NCI-H2081 treated with DMSO at 0.1 percent for 48 hours (cell line): ENCODE measurements at regions not wholly inside any gene's neighbourhood (a gene's known extent, or its start where the extent isn't known, plus 50 kb on each side); places are given as distances from the start of the nearest gene placed in this dataset.
"Not testable (repeated sequence)": the region's sequence is repeated elsewhere in the genome, so short reads cannot be mapped to it uniquely, and the experiment has no call there.

Experiments used
- DNase-seq: peaks from one replicate; lab custom pipeline; 2025; lab: John Stamatoyannopoulos, UW

DNA sequence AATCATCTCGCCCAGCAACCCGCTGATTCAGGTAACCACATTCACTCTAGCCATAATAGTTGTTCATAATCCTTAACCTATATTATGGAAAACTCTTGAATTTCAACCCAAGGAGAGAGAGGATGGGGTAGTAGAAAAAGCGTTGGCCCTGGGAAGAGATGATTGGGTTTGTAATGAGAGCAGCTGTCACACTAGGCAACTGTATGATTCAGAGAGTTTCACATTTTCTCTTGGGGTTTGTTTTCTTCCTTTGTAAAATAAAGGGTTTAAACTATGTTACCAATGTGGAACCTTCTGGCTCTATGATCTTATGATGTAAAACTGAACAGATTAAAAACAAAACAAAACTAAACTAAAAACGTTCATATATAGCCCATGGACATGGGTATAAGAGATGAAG, 705.2 kb upstream of the IGFBP3 start:
- no peak for DNase-seq

DNA sequence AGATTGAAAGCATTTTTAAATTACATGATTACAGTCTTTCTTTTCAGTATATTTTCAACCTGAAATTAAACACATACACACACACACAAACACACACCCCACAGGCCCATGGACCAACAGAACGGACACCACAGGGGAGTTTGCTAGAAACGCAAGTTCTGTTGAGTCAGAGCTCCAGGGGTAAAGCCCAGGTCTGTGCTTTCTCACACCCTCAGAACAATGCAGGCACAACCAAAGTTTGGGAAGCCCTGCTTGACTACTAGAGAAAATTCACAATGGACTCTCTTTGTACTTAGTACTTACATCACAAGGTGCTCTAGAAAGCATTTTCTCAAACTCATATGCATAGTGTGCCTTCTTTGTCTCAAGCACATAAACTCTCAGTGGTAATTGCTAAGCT, 704.0 kb upstream of the IGFBP3 start:
- DNase-seq: no peak

- DNase-seq: no peak
Observed at GRCh38 chr7:46622251-46622650, 701.2 kb upstream of the IGFBP3 start.

- no peak for DNase-seq
Observed at GRCh38 chr7:46619723-46620310, 698.7 kb upstream of the IGFBP3 start.

GRCh38 chr7:46616636-46617035, 695.6 kb upstream of the IGFBP3 start:
- no peak for DNase-seq

DNA sequence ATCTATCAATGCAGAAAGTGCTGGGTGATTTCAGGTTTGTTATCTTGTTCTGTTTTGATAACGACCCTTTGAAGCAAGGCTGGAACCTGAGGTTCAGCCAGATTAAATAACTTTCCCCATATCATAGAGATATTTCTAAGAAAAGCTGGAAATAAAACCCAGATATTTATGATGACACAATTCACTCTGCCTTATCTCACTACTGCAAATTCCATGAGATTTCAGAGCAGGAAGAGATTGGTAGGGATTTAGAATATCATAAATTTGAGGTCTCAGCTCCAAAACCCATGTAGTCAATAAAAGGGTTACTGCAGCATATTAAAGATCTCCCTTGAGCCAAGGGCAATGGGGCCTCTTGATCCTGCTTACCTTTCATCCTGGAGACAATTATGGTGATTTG, 692.5 kb upstream of the IGFBP3 start:
- DNase-seq: no peak

DNA sequence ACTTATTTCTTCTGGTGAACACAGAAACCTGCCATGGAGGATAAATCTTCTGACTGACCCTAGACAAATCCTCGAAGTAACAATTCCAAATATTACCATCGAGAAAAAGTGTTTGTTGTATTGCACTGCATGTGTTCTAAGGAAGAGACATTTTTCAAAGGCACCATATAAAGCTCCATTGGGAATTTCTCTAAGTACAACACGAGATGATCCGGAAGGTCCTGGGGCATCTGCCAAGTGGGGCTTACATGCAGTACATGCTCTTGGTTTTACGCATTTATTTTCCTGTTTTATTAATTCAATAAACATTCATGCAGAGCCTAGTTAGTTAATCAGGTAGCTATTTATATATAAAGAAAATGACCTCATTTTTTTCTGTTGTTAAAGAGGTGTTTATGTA, 692.0 kb upstream of the IGFBP3 start:
- DNase-seq: no peak

GRCh38 chr7:46611508-46611907, 690.4 kb upstream of the IGFBP3 start:
- no peak for DNase-seq

DNA sequence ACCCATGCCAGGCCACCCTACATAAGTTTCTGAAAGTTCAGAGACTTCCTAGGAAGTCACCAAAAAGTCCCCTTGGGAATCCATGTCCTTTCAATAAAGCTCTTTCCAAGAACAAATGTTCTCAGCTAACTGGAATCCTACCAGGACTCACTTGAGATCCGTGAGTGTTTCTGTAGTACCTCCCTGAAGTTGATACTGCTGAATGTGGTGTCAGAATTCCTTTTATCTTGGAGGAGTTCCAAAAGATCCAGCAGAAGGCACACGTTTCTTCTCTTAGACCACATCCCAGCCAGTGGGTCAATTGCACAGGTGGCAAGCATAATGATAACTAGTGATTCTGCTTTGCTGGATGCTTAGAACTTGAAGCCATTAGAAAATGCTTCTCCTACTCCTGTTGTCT, 689.7 kb upstream of the IGFBP3 start:
- DNase-seq: no peak

GRCh38 chr7:46607176-46607575, 686.1 kb upstream of the IGFBP3 start:
- no peak for DNase-seq

DNA sequence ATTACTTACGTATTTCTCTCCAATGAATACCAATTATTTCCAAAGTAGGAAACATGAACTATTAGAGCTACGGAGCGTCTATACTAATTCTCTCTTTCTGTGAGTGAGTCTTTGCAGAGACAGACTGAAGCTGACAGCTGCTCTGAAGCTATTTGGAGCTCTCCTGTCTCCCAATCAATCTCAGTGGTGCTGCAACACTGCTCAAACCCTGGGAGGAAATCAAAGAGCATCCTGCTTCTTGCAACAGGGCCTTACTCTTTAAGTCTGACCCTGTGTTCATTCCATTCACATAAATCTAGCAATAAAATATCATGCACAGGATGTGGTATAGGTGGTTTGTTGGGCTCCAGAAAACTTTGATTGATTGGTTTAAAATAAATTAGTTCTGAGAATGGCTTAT, 685.7 kb upstream of the IGFBP3 start:
- no peak for DNase-seq

DNA sequence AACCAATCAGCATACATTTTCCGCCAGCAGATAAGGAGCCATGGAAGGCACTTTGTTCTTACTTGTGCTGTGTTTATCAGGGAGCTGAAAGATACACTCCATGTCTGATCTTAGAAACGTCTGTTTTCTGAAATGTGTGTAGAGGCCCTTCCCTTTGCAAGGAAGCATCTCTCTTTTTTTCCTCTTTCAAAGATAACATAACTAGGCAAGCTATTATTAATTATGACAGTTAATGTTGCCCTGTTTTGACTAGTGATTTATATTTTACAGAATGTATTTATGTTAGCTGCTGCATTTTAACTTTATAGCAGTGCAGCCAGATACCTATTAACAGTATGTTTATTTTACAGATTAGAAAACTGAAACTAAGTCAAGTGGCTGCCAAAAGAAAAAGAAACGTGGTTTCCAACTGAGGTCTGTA, 683.2 kb upstream of the IGFBP3 start:
- no peak for DNase-seq

GRCh38 chr7:46603780-46604179, 682.7 kb upstream of the IGFBP3 start:
- DNase-seq: no peak

DNA sequence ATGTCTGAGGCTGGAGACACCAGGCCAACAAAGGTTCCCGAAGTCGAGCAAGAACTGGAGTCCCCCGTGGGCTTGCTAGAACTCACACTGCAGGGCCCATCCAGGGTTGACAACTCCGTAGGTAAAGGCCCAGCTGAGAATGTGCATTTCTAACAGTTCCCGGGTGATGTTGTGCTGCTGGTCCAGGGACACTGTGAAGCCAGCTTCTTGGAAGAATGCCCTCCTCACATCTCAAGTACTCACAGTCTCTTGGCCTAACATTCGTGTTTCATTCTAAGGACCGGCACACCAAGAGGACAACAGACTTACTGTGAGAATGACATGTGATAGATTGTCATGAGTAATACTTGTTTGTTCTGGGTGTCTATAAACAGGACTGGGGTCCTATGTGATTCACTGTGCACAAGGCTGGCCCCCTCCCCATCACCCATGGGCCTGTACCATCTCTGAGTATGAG, 682.3 kb upstream of the IGFBP3 start:
- DNase-seq: no peak

- DNase-seq: no peak
Observed at GRCh38 chr7:46600340-46600739, 679.3 kb upstream of the IGFBP3 start.

- not testable (repeated sequence) for DNase-seq
Observed at GRCh38 chr7:46594831-46595230, 673.8 kb upstream of the IGFBP3 start.

GRCh38 chr7:46590918-46591905, 670.1 kb upstream of the IGFBP3 start:
- DNase-seq: not testable (repeated sequence)

GRCh38 chr7:46589286-46589685, 668.2 kb upstream of the IGFBP3 start:
- DNase-seq: no peak

DNA sequence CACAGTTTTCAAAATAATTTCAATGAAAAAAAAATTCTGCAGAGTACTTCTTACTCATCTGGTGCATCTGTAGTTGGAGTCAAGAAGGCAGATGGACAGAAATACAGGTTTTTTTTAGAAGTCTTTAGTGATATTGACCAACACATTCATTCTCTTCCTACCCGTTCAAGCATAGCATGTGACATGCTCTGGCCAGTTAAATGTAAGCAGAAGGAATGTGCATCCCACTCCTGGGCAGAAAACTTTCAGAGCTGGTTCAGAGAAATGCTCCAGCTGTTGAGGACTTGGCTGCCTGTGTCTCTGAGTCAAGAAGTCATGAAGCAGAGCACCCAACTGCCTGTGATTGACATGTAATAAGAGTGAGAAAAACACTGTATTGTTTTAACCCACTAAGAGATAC, 665.3 kb upstream of the IGFBP3 start:
- no peak for DNase-seq

DNA sequence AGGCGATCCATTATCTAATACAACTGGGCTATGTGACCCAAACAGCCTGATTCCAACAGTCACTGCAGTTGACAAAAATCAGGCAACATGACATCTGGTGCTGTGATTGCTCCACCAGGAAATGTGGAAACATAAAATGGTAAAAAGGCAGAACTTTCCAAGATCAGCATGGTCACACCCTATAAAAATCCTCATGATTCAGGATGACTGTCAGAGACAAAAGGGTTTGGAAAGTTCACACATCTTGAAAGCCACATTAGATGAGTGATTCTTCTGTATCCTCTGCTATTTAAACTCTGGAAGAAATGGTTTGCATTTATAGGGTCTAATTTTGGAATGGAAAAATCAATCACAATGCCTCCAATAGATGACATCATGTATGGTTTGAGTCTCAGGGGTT, 662.6 kb upstream of the IGFBP3 start:
- DNase-seq: no peak

DNA sequence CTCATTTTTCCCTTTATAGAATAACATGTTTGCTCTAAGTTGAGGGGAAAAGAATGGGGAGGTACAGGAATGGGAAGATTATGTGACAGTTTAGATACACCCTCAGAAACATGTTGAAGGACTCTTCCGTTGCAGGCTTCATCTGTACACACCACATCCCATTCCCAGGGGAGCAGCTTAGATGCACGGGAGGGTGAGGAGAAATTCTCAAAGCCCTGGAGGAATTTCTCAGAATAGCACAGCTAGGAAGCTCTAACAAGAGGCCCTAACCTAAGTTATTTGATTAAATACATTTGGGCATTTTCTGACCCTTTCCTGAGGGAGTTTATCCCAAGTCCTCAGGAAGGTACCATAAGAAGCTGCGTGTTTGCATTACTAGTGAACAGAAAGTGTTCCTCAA, 660.2 kb upstream of the IGFBP3 start:
- DNase-seq: no peak

- no peak for DNase-seq
Observed at GRCh38 chr7:46580766-46581165, 659.7 kb upstream of the IGFBP3 start.

DNA sequence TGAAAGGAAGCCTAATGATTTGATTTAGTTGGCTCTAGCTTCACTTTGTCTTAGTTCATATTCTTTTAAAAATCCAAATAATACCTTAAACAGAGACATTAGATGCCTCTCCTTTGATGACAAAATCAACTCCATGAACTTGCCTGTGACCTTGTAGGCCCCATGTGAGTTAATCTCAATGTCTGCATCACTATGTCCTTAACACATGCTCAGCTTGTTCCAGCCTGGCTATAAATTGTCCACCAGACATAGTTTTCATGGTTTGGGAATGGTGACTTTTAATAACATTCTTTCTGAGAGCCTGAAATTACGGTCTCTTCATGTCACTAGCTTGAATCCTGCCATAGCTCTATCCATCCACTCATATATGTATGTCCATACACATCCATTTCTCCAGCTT, 656.3 kb upstream of the IGFBP3 start:
- no peak for DNase-seq
